ENCODE measurements at regions not wholly inside any gene's neighbourhood (a gene's known extent, or its start where the extent isn't known, plus 50 kb on each side); places are given as distances from the start of the nearest gene placed in this dataset.

DNA sequence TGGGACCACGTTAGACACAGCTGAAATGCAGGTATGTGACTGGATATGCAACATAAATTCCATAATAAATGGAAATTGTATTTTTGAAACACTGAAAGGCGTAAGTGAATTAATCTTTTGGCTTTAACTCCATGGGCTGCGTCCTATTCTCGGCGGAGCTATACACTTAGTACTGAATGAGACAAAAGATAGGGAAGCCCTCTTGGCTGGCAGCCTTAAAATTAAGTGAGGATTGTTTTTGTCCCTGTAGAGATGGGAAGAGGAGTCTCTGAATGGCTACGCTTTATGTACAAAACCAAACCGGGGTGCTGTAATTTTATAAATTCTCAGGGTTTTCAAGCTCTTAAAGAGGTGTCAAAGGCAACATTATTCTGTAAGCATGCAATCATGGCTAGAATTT is 429.8 kb downstream of the QKI start:
- TF ChIP-seq, protein P1, sequence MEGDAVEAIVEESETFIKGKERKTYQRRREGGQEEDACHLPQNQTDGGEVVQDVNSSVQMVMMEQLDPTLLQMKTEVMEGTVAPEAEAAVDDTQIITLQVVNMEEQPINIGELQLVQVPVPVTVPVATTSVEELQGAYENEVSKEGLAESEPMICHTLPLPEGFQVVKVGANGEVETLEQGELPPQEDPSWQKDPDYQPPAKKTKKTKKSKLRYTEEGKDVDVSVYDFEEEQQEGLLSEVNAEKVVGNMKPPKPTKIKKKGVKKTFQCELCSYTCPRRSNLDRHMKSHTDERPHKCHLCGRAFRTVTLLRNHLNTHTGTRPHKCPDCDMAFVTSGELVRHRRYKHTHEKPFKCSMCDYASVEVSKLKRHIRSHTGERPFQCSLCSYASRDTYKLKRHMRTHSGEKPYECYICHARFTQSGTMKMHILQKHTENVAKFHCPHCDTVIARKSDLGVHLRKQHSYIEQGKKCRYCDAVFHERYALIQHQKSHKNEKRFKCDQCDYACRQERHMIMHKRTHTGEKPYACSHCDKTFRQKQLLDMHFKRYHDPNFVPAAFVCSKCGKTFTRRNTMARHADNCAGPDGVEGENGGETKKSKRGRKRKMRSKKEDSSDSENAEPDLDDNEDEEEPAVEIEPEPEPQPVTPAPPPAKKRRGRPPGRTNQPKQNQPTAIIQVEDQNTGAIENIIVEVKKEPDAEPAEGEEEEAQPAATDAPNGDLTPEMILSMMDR (conservative IDR thresholded peaks at IDR 0.05; ENCODE audit: low read length): no peak
- TF ChIP-seq EZH2phosphoT487 (IDR thresholded peaks at IDR 0.05; ENCODE audit: borderline replicate concordance): no peak
